ENCODE measurements at regions not wholly inside any gene's neighbourhood (a gene's known extent, or its start where the extent isn't known, plus 50 kb on each side); places are given as distances from the start of the nearest gene placed in this dataset.
"Not testable (repeated sequence)": the region's sequence is repeated elsewhere in the genome, so short reads cannot be mapped to it uniquely, and the experiment has no call there.

DNA sequence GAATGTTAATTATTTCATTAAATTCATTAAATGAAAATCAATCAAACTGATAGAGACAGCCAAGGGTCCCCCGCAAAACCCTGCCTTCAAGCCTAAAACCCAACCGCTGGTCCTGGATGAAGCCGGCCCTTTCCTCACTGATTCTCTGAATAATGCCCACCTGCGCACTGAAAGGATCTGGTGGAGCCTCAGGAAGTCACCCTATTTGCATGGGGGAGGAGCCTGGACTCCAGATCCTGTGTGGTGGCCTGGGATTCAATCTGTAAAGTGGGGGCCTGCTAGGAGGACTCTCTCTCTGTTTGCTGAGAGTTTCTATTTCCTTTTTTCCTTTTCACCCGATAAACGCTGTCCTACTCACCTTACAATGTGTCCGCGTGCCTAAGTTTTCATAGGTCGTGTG is 97.9 kb upstream of the ADAMTS3 start:
- DNase-seq = no peak

DNA sequence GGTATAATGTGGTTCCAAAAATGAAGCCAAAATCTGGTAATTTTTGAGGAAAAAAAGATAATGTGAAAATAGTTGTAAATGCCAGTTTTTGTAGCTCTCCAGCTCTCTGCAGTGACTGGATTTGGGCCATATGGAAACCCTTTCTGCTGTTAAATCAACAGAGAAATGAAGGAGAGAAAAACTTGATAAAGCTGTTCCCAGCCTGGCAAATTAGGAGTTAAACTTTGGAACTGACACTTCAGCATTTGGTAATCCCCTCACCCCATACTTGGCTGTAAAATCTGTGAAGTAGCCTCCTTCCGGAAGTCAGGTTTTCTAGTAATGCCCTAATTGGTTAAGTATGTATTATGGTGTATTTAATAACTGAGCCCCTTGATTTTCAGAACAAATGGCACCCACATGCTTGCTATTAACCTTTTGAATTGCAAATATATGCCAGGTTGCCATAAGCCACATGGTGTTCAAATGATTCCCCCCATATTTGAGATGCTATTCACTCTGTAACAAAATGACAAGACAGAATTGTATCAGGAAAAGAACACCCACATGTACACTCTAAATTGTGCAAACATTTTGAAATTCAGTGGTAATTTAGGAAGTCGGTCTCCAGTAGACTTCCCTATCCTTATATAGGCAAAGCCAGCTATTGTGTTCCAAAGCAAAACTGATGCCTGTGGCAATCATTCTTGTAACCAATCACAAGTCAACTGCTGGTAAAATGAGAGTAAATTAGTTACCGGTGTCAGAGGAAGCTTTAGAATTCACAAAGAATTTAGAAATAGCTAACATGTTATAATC is 96.3 kb upstream of the ADAMTS3 start:
- DNase-seq = peak; percentile 56 to 79

DNA sequence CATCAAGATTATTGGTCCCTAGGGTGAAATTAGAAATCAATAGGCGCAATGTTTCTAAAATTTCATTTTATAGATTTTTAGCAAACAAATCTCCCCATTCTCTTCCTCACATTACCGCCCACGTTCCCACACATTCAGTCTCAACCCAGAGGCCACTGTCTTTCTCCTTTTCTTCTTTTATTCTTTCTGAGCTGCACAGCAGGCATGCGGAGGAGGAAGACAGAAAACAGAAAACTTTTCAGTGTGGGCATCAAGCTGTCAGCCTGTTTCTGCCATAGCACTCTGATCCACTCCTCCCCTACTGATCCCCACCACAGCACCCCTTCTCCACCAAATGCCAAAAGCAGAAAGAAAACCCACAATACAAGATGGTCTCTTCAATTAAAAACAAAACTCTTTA is 94.8 kb upstream of the ADAMTS3 start:
- no peak for DNase-seq

DNA sequence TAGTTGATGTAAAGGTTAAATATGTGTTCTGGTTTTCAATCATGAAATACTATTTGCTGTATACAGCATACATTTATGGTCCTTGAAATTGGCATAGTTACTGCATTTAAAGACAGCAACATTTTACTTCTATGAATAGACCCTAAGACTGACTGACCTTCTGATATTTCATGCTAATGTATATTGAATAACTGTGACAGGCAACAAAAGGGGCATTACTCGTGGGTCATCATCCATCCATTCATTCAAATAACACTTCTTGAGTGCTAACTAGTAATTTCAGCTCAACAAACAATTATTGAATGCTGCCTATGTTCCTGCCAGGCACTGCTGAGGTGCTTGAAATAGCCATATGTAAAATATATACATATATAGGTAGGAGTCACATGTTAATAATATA is 92.8 kb upstream of the ADAMTS3 start:
- no peak for DNase-seq

DNA sequence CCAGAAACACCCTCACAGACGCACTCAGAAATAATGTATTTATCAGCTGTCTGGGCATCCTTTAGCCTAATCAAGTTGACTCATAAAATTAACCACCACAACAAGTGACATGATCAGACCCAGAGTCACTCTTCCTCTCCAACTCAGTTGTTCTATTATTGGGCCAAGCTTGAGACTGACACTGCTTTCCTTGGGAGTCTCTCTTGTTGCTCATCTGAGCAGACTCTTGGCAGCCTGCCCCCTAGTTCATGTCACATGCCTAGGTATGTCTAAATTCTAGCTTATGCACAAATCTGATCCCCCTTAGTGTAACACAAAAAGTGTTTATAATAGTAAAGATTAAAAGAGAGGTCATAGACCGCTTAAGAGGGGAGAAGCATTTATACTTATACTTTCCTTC is 72.6 kb upstream of the ADAMTS3 start:
- DNase-seq = no peak

DNA sequence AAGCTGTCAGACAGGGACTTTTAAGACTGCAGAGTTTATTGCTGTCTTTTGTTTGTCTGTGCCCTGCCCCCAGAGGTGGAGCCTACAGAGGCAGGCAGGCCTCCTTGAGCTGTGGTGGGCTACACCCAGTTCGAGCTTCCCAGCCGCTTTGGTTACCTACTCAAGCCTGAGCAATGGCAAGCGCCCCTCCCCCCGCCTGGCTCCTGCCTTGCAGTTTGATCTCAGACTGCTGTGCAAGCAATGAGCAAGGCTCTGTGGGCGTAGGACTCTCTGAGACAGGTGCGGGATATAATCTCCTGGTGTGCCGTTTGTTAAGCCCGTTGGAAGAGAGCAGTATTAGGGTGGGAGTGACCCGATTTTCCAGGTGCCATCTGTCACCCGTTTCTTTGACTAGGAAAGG is 67.8 kb upstream of the ADAMTS3 start:
- DNase-seq = not testable (repeated sequence)

DNA sequence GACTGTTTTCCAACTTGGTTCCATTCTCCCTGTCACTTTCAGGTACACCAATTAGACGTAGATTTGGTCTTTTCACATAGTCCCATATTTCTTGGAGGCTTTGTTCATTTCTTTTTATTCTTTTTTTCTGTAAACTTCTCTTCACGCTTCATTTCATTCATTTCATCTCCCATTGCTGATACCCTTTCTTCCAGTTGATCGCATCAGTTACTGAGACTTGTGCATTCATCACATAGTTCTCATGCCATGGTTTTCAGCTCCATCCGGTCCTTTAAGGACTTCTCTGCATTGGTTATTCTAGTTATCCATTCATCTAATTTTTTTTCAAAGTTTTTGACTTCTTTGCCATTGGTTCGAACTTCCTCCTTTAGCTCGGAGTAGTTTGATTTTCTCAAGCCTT is 66.9 kb upstream of the ADAMTS3 start:
- DNase-seq = not testable (repeated sequence)

DNA sequence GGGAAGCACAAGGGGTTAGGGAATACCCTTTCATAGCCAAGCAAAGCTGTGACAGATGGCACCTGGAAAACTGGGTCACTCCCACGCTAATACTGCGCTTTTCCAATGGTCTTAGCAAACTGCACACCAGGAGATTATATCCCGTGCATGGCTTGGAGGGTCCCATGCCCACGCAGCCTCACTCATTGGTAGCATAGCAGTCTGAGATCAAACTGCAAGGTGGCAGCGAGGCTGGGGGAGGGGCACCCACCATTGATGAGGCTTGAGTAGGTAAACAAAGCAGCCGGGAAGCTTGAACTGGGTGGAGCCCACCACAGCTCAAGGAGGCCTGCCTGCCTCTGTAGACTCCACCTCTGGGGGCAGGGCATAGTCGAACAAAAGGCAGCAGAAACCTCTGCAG is 63.2 kb upstream of the ADAMTS3 start:
- DNase-seq = not testable (repeated sequence)

DNA sequence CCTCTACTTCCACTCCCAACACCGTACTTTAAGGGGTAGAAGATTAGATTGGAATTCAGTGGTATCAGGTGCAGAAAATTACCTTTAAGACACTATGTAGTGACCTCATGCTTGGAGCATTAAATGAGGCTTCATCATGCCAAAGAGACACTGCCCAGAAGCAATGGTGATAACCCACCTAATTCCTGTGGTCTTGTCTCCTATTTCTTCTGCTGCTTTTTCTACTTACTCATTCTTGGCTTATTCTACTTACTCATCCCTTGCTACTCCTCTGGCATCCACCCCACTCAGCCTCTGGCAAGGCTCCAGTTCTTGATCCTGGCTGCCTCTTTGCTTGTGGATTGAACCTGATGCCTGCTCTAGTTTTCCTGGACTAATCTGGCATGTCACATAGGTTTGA is 62.3 kb upstream of the ADAMTS3 start:
- DNase-seq = peak in 1 of 2 experiments; percentile 0

DNA sequence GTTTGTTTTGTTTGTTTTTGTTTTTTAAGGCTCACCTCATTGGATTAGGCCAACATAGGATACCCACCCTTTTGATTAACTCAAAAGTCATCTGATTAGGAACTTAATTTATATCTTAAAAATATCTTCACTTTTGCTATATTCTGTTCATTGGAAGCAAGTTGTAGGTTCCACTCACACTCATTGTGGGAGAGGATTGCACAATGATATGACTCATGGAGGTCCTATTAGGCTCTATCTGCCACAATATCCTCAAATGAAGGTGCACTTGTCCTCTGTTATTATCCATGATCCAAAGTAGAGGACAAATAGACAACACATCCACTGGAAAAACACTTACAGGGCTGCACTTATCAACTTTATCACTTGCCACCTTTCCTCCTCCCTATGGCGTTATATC is 60.5 kb upstream of the ADAMTS3 start:
- DNase-seq = no peak

DNA sequence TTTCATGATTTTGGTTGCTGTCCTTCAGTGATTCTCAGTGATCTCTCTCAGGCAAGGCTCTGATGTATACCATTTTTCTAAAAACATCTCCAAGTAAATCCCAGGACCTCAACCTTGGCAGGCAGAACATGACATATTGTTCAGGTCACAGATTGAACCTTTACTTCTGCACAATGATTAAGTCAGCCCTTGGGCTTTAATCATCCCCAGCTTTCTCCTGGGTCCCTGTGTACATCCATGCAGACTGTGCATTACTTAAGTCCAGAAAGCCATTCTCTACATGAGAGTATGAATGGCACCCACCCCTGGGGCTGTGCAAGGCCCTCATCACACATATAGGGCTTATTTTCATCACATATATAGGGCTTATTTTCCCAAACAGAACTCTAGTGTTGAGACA is 58.7 kb upstream of the ADAMTS3 start:
- no peak for DNase-seq

Data from NCI-H524 (cell line).